Osteoblast (primary cell): ENCODE measurements at regions not wholly inside any gene's neighbourhood (a gene's known extent, or its start where the extent isn't known, plus 50 kb on each side); places are given as distances from the start of the nearest gene placed in this dataset.

Source experiments
- DNase-seq: peaks from one replicate; pipeline ENCODE4 v3.0.0; 2011; ENCODE audit warnings: low spot score, mixed read lengths; ENCODE audit not compliant: insufficient read length; ENCODE audit errors: missing footprints
- H2AFZ ChIP-seq: 2 replicates; pipeline ENCODE4 v1.6.0; 2011; ENCODE audit warnings: mild to moderate bottlenecking, low read length
- H3K27ac ChIP-seq: 2 replicates; pipeline ENCODE4 v1.5.1; 2011; ENCODE audit warnings: mild to moderate bottlenecking, low read depth, low read length, moderate library complexity
- H3K27me3 ChIP-seq: 2 replicates; pipeline ENCODE4 v1.6.0; 2012; ENCODE audit warnings: mild to moderate bottlenecking, control low read depth, inconsistent platforms, low read length, moderate library complexity; ENCODE audit not compliant: insufficient read depth
- H3K36me3 ChIP-seq: 2 replicates; pipeline ENCODE4 v1.5.1; 2011; ENCODE audit warnings: mild to moderate bottlenecking, low read length, control low read depth, moderate library complexity; ENCODE audit not compliant: insufficient read depth
- H3K4me1 ChIP-seq: 2 replicates; pipeline ENCODE4 v1.5.1; 2011; ENCODE audit warnings: mild to moderate bottlenecking, low read length, control low read depth, moderate library complexity; ENCODE audit not compliant: insufficient read depth
- H3K4me2 ChIP-seq: 2 replicates; pipeline ENCODE4 v1.6.0; 2011; ENCODE audit warnings: mild to moderate bottlenecking, low read length; ENCODE audit not compliant: insufficient read depth
- H3K4me3 ChIP-seq: fragments of 200-600 bp; sonication (generic); 3 replicates; pipeline ENCODE4 v1.5.1; 2012; ENCODE audit warnings: mild to moderate bottlenecking, low read length, inconsistent platforms; ENCODE audit not compliant: insufficient read depth
- H3K79me2 ChIP-seq: 2 replicates; pipeline ENCODE4 v1.6.0; 2012; ENCODE audit warnings: mild to moderate bottlenecking, low read length, control low read depth, inconsistent platforms; ENCODE audit not compliant: insufficient read depth
- H3K9me3 ChIP-seq: 2 replicates; pipeline ENCODE4 v1.5.1; 2011; ENCODE audit warnings: low read depth, low read length, control low read depth
- H4K20me1 ChIP-seq: 2 replicates; pipeline ENCODE4 v1.6.0; 2012; ENCODE audit warnings: mild to moderate bottlenecking, low read length, control low read depth; ENCODE audit not compliant: insufficient read depth
- TF ChIP-seq, protein P1 (sequence below): IDR thresholded peaks from 2 replicates; pipeline ENCODE4 v1.5.1; 2011; ENCODE audit warnings: mild to moderate bottlenecking, low read depth, low read length, moderate library complexity; ENCODE audit errors: extremely low read depth

DNA sequence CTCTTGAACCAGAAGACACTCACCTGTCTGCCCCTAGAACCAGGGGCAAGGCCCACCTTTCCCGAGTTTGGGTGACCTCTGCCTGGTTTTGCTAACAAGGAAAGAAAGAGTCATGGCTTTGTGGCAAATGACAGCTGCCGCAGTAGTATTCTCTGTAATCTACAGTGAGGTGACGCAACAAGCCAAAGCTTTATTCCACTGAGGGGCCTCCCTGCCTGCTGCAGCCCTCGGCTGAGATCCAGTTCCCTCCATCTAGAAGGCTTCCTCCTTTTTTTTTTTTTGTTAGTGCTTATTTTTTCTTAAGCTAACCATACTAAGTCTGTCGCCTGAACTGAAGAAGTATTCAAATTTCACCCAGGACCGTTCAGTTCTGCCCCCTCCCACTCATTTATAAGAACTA is 142.3 kb upstream of the TMCC3 start:
- TF ChIP-seq, protein P1, sequence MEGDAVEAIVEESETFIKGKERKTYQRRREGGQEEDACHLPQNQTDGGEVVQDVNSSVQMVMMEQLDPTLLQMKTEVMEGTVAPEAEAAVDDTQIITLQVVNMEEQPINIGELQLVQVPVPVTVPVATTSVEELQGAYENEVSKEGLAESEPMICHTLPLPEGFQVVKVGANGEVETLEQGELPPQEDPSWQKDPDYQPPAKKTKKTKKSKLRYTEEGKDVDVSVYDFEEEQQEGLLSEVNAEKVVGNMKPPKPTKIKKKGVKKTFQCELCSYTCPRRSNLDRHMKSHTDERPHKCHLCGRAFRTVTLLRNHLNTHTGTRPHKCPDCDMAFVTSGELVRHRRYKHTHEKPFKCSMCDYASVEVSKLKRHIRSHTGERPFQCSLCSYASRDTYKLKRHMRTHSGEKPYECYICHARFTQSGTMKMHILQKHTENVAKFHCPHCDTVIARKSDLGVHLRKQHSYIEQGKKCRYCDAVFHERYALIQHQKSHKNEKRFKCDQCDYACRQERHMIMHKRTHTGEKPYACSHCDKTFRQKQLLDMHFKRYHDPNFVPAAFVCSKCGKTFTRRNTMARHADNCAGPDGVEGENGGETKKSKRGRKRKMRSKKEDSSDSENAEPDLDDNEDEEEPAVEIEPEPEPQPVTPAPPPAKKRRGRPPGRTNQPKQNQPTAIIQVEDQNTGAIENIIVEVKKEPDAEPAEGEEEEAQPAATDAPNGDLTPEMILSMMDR = no peak
- Histone ChIP-seq H3K9me3 (no peaks in the 10 kb centered on the region), H3K27ac (no peak overlapping the region), H3K27me3 (peaks cover 20% of the 10 kb centered on the region), H4K20me1 (no peaks in the 10 kb centered on the region), H2AFZ (no peak overlapping the region), H3K4me1 (no peaks in the 10 kb centered on the region), H3K36me3 (no peaks in the 10 kb centered on the region), H3K4me2 (no peak overlapping the region), H3K79me2 (no peaks in the 10 kb centered on the region), H3K4me3 (no peak overlapping the region)
- DNase-seq = no peak

DNA sequence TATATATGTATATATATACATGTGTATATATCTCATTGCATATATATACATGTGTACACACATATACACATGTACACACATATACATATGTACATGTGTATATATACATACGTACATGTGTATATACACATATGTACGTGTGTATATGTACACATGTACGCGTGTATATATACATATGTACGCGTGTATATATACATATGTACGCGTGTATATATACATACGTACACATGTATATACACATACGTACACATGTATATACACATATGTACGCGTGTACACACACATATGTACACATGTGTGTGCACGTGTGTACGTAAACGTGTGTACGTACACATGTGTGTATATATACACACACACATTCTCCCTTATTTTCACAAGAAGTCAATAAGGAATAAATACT is 141.6 kb upstream of the TMCC3 start:
- TF ChIP-seq, protein P1 = no peak
- H3K36me3 ChIP-seq = no peaks in the 10 kb centered on the region
- no peaks in the 10 kb centered on the region for H4K20me1 ChIP-seq
- no peaks in the 10 kb centered on the region for H3K9me3 ChIP-seq
- no peak for DNase-seq
- H3K4me3 ChIP-seq = no peak overlapping the region
- no peaks in the 10 kb centered on the region for H3K79me2 ChIP-seq
- H2AFZ ChIP-seq = no peak overlapping the region
- H3K27me3 ChIP-seq = peaks cover 24% of the 10 kb centered on the region
- no peaks in the 10 kb centered on the region for H3K4me1 ChIP-seq
- H3K27ac ChIP-seq = no peak overlapping the region
- H3K4me2 ChIP-seq = no peak overlapping the region

DNA sequence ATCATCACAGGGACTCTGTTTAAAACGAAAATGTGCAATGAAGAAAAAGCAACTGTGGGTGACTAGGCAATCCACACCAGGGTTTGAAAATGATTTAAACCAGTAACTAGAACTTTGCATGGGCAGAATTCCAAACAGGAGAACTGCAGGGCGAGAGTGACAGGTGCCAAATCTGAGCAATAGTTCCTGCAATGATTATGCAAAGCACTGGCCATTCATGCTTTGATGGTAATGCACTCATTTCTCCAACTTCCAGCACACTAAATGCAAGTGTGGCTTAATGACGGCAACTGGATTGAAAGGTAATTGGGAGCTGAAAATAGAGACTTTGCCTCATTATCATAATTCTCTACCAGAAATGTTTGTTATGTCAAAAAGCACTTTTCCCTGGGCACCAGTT is 140.5 kb upstream of the TMCC3 start:
- Histone ChIP-seq H3K4me3 (no peak overlapping the region), H3K9me3 (no peaks in the 10 kb centered on the region), H3K4me1 (no peaks in the 10 kb centered on the region), H3K36me3 (no peaks in the 10 kb centered on the region), H3K79me2 (no peaks in the 10 kb centered on the region), H3K27me3 (peaks cover 24% of the 10 kb centered on the region), H2AFZ (no peak overlapping the region), H3K4me2 (no peak overlapping the region), H4K20me1 (no peaks in the 10 kb centered on the region), H3K27ac (no peak overlapping the region)
- TF ChIP-seq, protein P1 = no peak
- DNase-seq = no peak

DNA sequence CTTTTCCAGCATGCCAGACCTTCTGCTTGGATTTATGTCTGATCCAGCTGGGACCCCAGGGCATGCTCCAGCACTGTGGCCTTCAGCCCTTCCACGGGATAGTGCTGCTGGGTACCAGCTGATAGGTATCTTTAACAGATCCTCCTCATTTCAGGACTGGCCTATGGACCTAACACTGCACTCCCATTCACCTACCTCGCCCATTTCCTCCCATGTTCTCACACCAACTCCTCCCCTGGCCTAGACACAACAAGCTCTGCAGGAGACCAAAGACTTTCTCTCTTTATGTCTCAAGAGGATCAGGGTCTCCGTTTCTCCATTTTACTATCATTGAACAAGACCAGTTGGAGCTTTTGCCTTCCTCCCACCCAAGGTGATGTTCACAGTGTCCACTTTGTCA is 140.0 kb upstream of the TMCC3 start:
- Histone ChIP-seq H3K4me1 (no peaks in the 10 kb centered on the region), H3K4me2 (no peak overlapping the region), H3K9me3 (no peaks in the 10 kb centered on the region), H3K27me3 (peaks cover 24% of the 10 kb centered on the region), H4K20me1 (no peaks in the 10 kb centered on the region), H2AFZ (no peak overlapping the region), H3K4me3 (no peak overlapping the region), H3K27ac (no peak overlapping the region), H3K36me3 (no peaks in the 10 kb centered on the region), H3K79me2 (no peaks in the 10 kb centered on the region)
- TF ChIP-seq, protein P1 = no peak
- no peak for DNase-seq
